ENCODE measurements at regions not wholly inside any gene's neighbourhood (a gene's known extent, or its start where the extent isn't known, plus 50 kb on each side); places are given as distances from the start of the nearest gene placed in this dataset.

DNA sequence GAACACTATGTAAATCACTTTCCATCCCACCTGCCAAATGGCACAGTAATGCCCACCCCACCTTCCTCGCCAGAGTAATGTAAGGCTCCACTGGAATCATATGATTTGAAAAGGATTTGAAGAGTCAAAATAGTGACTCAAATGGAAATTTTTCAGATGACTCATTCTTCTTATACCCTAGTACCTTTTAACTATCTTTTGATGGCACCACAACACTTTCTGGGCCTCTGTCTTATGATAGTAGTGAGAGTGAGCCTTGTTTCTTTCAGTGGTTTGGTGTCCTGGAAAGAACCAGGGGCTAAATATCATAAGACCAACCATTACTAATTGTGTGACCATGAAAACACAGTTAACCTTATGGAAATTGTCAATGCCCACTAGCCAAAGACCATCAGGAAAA, 235.4 kb upstream of the SLC14A2 start:
- TF ChIP-seq, protein P1, sequence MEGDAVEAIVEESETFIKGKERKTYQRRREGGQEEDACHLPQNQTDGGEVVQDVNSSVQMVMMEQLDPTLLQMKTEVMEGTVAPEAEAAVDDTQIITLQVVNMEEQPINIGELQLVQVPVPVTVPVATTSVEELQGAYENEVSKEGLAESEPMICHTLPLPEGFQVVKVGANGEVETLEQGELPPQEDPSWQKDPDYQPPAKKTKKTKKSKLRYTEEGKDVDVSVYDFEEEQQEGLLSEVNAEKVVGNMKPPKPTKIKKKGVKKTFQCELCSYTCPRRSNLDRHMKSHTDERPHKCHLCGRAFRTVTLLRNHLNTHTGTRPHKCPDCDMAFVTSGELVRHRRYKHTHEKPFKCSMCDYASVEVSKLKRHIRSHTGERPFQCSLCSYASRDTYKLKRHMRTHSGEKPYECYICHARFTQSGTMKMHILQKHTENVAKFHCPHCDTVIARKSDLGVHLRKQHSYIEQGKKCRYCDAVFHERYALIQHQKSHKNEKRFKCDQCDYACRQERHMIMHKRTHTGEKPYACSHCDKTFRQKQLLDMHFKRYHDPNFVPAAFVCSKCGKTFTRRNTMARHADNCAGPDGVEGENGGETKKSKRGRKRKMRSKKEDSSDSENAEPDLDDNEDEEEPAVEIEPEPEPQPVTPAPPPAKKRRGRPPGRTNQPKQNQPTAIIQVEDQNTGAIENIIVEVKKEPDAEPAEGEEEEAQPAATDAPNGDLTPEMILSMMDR (IDR thresholded peaks at IDR 0.05 in 2 of 3, conservative IDR thresholded peaks at IDR 0.05 in 1 of 3; ENCODE audit: borderline replicate concordance in 1 of 3, insufficient read depth in 1 of 3, low read depth in 2 of 3, low read length in 2 of 3) = no peak
- TF ChIP-seq POLR2AphosphoS5 (IDR thresholded peaks at IDR 0.05; ENCODE audit: low read depth, low read length) (no peak), POLR2A (IDR thresholded peaks at IDR 0.05; ENCODE audit: borderline replicate concordance, extremely low read depth, insufficient read depth, insufficient read length) (no peak), CBX3 (IDR thresholded peaks at IDR 0.05; ENCODE audit: low read depth) (no peak), TCF7L2 (IDR thresholded peaks at IDR 0.05; ENCODE audit: borderline replicate concordance, extremely low read depth, insufficient read depth, insufficient read length) (no peak), EZH2 (IDR thresholded peaks at IDR 0.05) (no peak)
